Limb (tissue), 2 donors: ENCODE measurements at regions not wholly inside any gene's neighbourhood (a gene's known extent, or its start where the extent isn't known, plus 50 kb on each side); places are given as distances from the start of the nearest gene placed in this dataset.
A peak's percentile ranks its signal among the peaks of the same experiment; 100 is the strongest.

Source experiments
- DNase-seq, 2 donors: peaks; one replicate each; pipeline ENCODE4 v3.0.0-alpha.2; 2016; ENCODE audit errors: extremely low spot score in 2 of 2

DNA sequence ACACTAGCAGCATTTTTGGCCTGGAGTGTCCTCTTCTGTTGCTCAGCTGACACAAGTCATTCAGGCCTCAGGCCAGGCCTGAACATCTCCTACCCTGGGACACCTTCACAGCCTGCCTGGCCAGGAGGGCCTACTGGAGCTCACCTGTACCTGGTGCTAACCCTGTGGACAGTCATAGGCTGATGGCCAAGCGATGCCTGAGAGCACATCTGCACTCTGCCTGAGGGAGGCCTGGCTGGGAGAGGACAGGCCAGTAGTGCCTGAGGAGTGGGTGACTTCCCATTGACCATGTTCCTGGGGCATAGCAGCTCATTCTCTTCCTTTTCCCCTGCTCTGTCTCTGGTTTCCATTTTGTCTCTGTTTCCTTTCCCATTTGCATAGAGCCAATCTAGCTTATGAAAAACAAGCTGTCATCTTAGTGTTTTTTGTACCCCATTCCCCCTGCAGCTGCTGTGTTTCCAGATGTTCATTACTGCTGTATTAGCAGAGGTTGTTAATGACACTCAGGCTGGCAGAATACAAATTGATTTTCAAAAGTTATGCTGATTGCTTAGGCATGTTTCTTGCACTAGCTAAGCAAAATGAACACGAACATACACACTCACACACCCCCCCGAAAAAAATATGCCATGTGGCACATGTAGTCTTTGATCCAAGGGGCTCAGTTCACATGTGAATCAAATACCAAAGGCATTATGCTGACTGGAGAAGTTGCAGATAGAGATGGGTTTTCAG, 149.7 kb upstream of the HS6ST1 start:
- peak in 1 of 2 donors; percentile 7 for DNase-seq

DNA sequence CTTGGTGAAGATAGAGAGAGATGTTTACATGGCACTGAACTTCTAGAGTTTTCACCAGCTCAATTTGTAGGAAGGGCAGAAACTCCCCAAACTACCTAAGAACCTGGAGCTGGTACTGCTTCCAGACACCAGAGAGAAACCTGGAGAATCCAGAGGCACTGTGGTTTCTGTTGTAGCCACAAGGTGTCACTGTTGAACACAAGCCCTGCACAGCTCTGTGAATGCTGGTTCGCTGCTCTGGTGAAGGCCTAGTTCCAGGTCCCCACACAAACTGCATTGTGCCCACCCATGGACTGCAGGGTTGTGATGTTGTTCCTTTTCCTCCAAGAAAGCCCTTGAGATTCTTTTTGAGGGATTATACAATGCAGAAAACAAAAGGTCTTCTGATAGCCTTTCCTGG, 150.5 kb upstream of the HS6ST1 start:
- no peak for DNase-seq

DNA sequence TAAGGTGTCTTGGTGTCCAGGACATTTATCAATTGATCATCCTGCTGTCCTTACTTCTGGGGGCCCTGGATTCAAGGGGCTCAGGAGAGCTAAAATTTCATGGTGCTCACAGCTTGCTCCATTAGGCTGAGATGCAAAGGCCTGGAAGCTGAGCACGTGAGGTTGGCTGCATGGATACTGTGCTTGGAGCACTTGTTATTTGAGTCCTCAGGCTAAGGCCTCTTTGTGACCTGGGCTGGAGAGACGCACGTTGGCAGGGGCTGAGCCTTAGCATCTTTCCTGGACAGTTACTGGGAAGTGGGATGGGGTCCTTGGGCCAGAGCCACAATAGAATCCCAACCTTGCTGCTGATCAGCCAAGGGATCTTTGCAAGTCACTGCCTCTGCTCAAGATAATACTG, 151.2 kb upstream of the HS6ST1 start:
- DNase-seq, result no peak

DNA sequence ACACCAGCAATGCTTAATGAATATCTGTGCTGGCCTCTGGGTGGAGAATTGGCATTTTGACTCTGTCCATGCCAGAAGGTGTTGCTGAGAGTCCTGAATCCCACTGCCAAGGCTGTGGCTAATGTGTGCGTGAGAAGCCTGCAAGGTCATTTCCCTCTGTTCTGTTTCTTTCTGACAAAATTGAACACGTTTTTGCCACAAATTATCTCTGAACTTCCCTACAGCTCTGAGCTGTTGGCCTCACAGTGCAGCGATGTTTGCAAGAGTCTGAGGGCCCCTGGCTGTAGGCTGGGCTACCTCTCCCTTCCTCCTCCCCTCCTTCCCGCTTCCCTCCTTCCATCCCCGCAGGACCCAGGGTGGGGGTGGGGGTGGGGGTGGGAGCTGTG, 154.1 kb upstream of the HS6ST1 start:
- no peak for DNase-seq

DNA sequence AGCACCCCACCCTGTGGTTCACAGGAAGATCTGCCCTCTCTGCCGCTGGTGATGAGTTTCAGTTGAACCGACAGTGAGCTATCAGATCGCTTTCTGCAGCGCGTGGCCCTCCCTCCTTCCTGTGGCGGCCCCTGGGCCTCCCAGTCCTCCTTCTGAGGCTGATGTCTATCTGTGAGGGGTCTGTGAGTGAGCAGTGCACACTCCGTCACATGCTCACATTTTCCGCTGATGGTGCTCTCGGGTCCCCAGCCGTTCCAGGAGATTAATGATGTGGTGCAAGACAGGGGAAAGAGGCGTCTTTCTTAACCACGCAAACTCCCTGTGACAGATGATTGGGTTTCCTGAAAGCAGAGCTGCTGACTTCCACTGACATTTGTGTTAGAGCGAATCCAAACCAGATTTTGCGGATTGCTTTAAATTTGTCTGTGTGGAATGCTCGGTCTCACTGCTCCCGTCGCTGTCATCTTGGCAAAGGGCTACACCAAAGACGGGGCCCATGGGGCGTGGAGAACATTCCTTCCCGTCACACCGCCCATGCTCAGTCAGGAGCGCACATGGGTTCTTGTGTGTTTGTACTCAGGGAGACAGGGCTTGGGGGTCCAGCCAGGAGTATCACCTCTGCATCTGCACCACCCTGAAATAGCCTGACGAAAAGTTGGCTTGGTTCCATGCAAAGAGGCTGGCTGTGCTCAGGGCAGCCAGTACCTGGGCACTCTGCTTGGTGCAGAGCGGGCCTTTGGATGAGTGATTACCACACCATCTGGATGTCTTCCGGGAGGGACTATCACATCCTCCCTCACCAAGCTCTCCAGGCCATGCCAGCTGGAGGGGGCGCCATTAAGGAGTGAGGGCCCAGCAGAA, 154.7 kb upstream of the HS6ST1 start:
- DNase-seq, result peak; percentile 77 to 88

DNA sequence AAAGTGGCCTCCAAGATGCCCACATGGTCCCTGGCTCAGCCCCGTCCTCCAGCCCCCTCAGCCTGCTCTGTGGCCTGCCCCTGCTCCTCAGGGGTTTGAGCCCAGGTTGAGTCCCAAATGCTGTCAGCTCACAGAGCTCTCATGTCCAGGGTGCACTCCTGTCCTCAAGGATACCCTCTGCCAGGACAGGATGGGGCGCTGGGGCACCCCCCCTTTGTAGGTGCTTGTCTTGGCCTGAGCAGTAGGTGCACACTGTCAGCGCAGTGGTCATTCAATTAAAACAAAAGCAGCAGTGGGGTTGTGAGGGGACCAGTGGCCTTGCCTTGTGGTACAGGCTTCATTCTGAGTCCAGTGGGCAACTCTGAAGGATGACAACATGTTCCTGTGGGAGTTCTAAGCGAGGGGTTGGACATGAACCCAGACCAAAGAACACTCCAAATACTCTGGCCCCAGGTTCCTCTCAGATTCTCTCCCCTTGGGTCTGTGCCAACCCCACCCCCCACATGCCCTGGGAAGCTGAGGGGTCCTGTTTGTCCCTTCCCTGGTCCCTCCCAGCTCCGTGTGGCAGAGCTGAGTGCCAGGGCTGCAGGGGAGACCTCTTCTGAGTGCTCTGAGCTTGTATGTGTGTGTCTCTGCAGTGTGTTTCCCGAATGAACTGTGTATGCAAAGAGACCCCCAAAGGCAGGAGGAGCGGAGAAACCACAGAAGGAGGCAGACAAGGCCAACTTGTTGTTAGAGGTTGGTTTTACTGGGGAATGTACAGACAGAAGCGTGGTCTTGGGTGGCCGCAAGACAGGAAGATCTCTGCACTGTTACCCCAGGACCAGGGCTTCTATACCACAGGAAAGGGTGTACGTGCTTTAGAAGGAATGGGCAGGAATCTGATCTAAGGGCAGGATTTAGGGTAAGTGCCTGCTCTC, 155.6 kb upstream of the HS6ST1 start:
- DNase-seq, result no peak

DNA sequence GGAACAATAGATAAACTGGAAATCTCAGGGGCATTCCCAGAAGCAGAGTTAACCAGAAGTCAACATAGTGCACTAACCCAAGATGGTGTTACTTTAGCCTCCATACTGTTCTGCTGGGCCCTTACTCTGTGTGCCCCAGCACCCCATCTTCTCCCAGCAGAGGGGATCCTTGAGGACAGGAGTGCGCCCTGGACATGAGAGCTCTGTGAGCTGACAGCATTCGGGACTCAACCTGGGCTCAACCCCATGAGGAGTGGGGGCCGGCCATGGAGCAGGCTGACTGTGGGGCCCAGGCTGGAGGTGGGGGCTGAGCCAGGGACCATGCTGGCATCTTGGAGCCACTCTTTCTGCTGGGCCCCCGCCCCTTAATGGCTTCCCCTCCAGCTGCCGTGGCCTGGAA, 156.3 kb upstream of the HS6ST1 start:
- DNase-seq, result no peak

DNA sequence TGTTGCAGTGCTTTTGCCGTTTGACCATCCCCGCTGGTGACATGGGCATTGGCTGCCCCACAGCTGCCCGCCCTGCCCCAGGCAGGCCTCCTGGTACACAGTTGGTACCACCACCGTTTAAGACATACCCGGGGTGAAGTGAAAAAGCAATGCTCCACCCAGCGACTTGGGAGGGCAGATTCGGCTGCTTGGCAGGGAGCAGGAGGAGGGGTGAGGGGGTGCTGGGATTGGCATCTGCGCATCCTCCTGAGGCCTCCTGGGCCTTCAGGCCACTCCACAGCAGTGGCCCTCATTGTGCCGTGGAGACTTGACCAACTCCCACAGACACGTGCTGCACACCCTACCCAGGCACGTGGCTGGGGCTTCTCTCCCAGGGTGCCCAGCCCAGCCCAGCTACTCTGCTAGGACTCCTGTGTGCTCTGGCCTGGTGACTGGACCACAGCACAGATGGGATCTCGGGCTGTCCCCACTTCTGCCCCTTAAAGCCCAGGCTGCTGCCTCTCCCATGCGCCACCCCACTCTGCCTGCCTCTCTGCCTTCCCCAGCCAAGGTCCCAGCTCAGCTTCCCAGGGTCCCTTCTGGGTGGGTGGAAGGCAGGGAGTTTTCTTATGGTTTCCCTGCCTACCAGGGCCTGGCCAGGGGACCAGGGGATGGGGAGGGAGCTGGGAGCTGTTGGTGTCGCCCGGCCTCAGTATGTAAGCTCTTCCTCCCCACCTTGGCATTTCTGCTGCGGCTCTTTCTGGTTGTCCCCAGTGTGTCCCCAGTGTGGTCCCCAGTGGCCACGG, 157.0 kb upstream of the HS6ST1 start:
- no peak for DNase-seq

DNA sequence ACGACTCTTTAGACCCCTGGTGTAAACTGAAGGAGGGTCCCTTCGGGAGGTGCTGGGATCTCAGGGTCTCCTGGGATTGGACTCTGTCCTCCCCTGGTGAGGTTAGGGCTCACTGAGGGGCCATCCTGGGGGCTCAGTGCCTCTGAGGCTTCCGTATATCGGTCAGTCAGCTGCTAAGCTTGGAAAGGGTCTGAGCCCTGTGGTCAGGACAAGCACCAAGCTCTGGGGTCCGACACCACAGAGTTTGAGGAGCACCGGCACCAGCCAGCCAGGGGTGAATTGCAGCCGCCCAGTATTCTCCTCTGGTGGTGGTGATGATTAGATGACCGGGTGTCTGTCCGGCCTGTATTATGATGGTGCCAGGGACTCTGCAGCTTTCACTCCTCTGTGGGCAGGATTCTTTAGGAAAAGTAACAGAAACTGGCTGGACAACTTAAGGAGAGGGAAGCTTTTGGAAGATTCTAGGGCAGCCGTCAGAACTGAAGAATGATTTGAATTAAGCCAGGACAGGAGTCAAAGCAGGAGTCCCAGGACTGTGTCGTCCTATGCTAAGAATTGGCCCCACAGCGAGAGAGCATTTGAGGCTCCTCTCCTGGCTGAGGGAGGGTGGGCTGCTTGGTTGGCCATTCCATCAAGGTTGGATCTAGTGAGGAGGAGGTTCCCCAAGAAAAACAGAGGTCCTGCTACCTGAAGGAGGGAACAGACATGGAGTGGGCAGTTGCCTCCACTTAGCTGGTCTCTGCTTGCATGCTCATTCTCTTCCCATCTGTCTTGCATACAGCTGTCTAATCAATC, 158.6 kb upstream of the HS6ST1 start:
- no peak for DNase-seq

DNA sequence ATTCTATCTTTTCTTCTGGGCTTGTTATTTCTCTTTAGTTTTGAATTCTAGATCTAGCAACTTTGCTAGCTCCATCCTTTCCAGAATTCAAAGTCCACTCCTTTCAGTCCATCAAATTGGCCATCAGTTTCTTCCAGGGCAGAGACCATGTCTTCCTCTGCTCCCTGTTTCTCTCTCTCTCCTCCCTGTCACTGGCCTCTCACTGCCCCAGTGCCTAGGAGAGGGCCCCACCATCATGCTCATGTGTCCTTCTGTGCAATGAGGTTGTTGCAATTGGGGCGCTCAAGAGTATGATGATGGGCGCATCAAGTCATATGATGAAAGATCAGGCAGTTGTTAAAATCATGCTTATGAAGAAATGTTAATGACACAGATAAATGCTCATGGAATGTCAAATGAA, 159.2 kb upstream of the HS6ST1 start:
- no peak for DNase-seq

DNA sequence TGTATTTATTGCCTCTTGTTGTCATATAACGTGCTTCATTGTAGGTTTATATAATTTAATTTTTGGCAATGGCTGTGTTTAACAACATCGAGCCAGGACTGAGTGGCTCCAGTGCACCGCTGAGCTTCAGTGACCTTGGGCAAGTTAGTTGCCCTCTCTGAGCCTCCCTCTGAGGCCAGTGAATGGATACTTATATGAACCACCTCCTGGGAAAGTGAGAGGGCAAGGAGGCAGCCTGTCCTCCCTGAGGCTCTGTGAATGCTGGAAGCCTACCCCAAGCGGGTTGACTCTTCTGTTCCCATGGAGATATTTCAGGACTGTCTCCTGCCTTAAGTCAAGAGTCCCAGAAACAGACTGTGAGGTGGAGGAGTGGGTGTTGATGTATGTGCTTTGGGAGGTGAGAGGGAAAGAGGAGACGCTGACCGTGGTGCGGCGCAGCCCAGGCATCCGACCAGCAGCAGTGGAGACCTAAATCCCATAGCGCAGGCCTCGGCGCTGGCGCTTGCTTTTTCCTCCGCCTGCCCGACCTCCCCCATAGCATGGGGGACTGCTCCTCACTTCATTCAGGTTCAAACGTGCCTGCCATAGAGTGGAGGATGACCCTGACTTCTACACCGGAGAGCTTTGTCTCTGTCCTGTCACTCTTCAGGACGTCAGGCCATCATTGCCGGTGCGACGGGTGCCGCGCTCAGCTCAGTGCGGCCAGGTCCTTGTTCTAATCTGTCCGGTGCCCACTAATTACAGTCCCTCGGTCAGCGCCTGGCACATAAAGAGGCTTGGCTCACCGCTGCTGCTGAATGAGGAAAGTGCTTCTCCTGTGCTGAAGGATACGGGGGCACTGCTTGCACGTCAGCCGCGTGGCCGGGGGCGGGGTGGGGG, 167.3 kb upstream of the HS6ST1 start:
- no peak for DNase-seq

DNA sequence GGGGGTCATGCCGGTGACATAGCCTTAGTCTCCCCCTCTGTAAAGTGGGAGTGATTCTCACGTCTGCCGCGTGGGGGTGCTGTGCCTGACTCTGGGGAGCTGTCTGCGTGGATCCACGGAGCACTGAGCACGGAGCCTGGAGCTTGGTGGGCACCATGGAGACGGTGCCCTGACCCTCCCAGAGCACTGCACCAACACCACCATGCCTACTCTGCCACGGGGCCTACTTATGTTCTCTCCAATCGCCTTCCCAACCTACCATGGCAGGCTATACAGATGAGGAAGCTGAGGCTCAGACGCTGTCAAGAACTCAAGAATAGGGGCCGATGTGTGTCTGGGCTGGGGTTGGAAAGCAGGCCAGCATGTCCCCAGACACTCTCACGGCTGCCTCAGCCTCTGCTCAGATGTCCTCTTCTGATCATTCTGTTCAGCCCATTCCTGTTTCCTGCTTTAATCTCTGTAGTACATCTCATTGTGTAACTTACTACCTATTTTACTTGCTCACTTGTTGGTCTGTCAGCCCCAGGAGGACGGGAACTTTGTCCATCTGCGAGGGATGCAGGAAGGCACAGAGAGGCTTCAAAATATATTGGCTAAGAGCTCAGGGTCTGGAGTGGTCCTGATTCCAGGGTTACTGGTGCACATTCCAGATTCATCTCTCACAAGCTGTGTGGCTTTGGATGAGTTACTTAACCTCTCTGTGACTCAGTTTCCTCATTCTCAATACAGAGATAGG, 168.1 kb upstream of the HS6ST1 start:
- DNase-seq, result no peak

DNA sequence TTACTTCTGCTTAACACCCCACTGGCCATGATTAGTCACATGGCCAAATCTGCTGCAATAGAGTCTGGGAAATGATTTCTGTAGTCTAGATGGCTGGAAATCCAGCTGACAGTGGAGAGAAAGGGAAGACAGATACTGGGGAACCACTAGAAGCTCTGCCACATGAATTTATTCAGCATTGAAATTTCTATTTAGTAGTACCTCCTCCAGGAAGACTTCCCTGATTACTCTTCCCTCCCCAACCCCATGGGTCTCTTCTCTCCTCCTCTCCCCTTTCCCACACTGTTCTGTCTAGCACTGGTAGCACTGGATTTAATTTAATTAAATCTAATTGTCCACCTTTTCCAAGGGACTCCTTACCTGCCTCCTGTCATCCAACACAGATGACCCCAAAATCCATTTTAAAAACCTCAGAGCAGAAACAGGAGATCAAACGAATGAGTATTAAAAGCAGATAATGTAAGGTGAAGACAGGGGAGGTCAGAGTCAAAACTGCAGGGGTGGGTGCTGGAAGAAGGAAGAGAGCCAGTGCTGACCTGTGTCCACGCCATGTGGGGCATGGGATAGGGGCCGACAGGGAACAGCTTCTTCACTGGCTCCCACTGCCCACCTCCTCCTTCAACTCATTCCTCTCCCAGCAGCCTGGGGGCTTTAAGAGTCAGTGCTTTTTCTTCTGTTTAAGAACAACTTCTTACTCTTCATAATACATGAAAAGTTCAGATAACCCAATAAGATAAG, 169.2 kb upstream of the HS6ST1 start:
- DNase-seq, result peak in 1 of 2 donors; percentile 15

DNA sequence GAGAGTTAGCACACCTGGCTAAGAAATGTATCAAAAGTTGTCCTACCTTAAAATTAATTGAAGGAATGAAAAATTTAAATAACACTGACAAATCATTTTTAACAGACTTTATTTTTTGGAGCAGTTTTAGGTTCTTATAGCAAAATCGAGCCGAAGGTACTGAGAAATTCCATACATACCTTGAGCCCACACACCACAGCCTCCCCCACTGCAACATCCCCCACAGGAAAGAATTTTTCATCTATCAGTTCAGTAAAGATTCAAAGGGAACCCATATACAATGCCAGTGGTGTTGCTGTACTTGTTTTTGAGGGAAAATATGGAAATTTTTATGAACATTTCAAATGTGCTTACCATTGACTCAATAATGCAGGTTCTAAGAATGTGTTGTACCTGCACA, 169.8 kb upstream of the HS6ST1 start:
- DNase-seq, result peak in 1 of 2 donors; percentile 5

DNA sequence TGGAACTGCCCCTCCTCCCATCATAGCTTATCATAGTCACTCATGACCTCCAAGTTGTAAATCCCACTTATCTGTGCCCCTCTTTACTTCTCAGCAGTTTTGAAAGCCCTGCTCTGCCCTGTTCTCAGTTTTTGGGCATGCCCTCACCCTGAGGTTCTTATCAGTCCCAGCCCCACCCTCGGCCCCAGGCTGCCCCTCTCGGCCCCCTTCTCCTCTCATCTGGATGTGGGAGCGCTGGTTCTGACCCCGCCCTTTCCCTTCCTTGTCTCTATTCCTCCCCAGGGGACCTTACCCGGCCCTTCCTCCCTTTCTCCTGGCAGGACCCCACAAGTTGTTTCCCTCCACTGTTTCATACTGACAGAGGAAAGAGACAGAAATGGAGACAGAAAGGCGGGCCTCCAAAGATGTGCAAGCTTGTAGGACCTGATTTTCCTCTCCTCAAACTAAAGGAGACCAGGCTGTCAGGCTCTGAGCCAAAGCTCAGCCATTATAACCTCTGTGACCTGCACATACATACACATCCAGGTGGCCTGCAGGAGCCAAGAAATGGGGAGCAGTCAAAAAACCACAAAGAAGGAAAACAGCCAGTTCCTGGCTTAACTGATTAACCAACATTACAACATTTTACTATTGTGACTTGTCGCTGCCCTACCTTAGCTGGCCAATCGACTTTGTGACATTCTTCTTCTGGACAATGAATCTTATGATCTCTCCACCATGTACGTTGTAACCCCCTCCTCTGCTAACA, 171.0 kb upstream of the HS6ST1 start:
- peak in 1 of 2 donors; percentile 21 for DNase-seq

DNA sequence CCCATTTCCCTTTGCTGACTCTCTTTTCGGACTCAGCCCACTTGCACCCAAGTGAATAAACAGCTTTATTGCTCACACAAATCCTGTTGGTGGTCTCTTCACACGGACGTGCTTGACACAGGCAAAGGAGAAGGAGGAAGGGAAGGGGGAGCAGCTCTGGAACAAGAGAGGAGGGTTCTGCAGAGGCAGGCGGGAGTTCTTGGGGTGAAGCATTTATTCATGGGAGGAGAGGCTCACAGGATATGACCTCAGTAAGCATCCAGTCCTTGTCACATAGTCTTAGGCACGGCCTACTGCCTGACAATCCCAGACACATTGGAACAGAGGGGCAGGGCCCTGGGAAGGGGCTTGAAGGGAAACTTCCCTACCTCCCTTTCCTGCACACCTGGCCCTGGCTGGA, 171.7 kb upstream of the HS6ST1 start:
- DNase-seq, result no peak
